Left lung (tissue), 4 donors: ENCODE measurements at regions not wholly inside any gene's neighbourhood (a gene's known extent, or its start where the extent isn't known, plus 50 kb on each side); places are given as distances from the start of the nearest gene placed in this dataset.
A peak's percentile ranks its signal among the peaks of the same experiment; 100 is the strongest.
"Not testable (repeated sequence)": the region's sequence is repeated elsewhere in the genome, so short reads cannot be mapped to it uniquely, and the experiment has no call there.

Source experiments
- ATAC-seq: fragments of 200-7000 bp; cut with Tn5 transposase; one replicate; pipeline ENCODE4 v1.9.1; 2020; ENCODE audit warnings: moderate library complexity
- DNase-seq, 4 donors: peaks; one replicate each; pipeline ENCODE4 v3.0.0-alpha.2; 2013 to 2020
- H3K27ac ChIP-seq, 2 donors: fragments of 200-600 bp; sonication (generic) in 1 of 2; one replicate each; pipeline versions ENCODE4 v1.5.0 to v1.8.0; 2020 to 2021
- H3K27me3 ChIP-seq, 2 donors: fragments of 200-600 bp; sonication (generic) in 1 of 2; one replicate each; pipeline versions ENCODE4 v1.5.0 to v1.8.0; 2020 to 2021
- H3K36me3 ChIP-seq, 2 donors: fragments of 200-600 bp; sonication (generic) in 1 of 2; one replicate each; pipeline versions ENCODE4 v1.5.0 to v1.8.0; 2020 to 2021
- H3K4me1 ChIP-seq, 2 donors: fragments of 200-600 bp; one replicate each; pipeline ENCODE4 v1.8.0; 2021
- H3K4me3 ChIP-seq, 2 donors: fragments of 200-600 bp; sonication (generic) in 1 of 2; one replicate each; pipeline versions ENCODE4 v1.5.0 to v1.8.0; 2020 to 2021; ENCODE audit warnings: mild to moderate bottlenecking in 1 of 2
- H3K9me3 ChIP-seq, 2 donors: fragments of 200-600 bp; sonication (generic) in 1 of 2; one replicate each; pipeline versions ENCODE4 v1.5.0 to v1.8.0; 2020 to 2021
- intact Hi-C, 2 donors: fragments of 100-400 bp; cut with DNase I; formaldehyde crosslinking; loops; one replicate each; pipeline versions ENCODE4 v1.11.2 to v1.14.2; 2022
- TF ChIP-seq, protein P1 (sequence below), 2 donors: fragments of 200-600 bp; sonication (generic) in 1 of 2; IDR thresholded peaks; one replicate each; pipeline versions ENCODE4 v1.5.0 to v1.8.0; 2021; ENCODE audit warnings: antibody characterized with exemption in 2 of 2
- donor health status: DM: no; HTN: yes; CAD: no.
- donor health status: DM: no; HTN: no; CAD: no.

DNA sequence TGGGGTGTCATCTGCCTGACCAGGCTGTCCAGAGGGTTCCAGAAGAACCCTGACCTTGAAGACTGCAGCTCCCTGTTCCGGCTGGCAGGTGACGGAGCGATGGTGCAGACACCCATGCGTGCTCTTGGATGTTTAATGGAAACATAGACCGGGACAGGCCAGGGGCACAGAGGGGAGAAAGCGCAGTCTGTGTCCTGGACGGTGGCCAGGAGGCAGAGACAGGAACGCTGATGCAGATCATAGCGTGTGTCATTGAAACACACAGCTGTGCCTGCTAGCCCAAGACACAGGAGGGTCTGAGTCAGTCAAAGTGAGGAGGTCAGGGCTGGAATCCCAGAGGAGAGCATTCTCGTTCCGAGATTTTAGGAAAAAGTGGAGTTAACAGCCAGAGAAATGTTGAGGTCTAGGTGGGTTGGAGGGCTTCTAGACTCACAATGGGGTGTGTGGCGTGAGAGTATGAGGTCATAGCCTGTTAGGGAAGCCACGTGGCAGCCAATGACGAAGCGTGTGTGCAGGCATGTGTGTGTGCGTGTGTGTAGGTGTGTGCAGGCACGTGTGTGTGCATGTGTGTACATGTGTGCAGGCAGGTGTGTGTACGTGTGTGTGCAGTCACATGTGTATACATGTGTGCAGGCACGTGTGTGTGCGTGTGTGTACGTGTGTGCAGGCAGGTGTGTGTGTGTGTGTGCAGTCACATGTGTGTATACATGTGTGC, 167.0 kb downstream of the ERMARD start:
- DNase-seq = peak in 1 of 4 donors; percentile 22
- ATAC-seq = no peak
- TF ChIP-seq, protein P1, sequence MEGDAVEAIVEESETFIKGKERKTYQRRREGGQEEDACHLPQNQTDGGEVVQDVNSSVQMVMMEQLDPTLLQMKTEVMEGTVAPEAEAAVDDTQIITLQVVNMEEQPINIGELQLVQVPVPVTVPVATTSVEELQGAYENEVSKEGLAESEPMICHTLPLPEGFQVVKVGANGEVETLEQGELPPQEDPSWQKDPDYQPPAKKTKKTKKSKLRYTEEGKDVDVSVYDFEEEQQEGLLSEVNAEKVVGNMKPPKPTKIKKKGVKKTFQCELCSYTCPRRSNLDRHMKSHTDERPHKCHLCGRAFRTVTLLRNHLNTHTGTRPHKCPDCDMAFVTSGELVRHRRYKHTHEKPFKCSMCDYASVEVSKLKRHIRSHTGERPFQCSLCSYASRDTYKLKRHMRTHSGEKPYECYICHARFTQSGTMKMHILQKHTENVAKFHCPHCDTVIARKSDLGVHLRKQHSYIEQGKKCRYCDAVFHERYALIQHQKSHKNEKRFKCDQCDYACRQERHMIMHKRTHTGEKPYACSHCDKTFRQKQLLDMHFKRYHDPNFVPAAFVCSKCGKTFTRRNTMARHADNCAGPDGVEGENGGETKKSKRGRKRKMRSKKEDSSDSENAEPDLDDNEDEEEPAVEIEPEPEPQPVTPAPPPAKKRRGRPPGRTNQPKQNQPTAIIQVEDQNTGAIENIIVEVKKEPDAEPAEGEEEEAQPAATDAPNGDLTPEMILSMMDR (IDR thresholded peaks at IDR 0.05) = no peak
- Histone ChIP-seq H3K27me3 (peaks cover 0 to 13% of the 10 kb centered on the region in 2 donors), H3K4me1 (no peaks in the 10 kb centered on the region), H3K36me3 (no peaks in the 10 kb centered on the region), H3K27ac (no peak overlapping the region), H3K4me3 (no peak overlapping the region), H3K9me3 (no peaks in the 10 kb centered on the region)
- intact Hi-C loops = no loop called here

DNA sequence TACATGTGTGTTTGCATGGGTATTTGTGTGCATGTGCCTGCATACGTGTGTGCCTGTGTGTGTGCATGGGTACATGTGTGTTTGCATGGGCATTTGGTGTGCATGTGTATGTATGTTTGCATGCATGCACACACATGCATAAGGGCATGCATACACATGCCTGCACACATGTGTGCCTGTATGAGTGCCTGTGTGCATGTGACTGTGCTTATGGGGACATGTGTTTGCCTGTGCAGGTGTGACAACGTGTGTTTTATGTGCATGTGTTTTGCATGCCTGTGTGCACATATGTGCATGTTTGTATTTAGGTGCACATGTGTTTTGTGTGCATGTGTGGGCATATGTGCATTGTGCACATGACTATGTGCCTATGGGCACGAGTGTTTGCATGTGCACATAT, 165.7 kb downstream of the ERMARD start:
- no peaks in the 10 kb centered on the region for H3K36me3 ChIP-seq
- peaks cover 0 to 8% of the 10 kb centered on the region in 2 donors for H3K27me3 ChIP-seq
- H3K4me1 ChIP-seq = peaks cover 0 to 8% of the 10 kb centered on the region in 2 donors
- H3K27ac ChIP-seq = no peak overlapping the region
- TF ChIP-seq, protein P1 (IDR thresholded peaks at IDR 0.05) = no peak
- intact Hi-C loops = no loop called here
- DNase-seq (no peak), ATAC-seq (no peak)
- no peaks in the 10 kb centered on the region for H3K9me3 ChIP-seq
- H3K4me3 ChIP-seq = no peak overlapping the region

DNA sequence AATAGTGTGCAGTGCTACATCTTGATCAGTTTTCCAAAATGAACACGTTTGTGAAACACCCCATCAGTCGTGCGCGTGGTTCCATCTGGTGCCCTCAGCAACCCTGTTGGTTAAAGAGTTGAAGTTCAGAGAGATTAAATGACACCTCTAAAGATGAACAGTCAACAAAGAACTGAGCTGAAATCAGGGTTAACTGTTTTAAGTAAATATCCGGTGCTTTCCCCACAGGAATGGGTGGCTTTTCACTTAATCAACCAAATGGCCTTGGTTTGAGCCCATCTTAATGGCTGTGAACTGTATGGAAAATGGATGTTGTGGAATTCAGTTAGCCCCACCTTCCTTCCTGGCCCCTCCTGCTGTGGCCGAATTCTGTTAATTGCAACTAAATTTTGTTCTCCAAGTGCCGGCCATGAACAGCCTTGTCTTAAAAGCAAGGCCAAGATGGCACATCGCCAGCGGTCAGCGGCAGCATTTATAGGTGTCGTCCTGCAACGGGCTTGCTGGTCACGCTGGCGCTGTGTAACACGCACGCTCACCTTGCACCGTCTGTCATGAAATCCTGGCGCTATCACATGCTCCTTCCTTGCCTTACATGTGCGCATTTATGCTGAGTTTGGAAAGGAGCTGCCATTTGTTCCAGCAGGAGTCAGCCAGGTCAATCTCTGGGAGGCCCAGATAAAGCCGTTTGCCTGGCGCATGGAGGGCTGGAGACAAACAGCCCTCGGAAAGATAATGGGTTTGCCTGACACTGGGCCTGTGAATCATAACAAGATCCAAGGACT, 164.5 kb downstream of the ERMARD start:
- TF ChIP-seq, protein P1 (IDR thresholded peaks at IDR 0.05) = no peak
- no peak overlapping the region for H3K27ac ChIP-seq
- H3K4me1 ChIP-seq = peaks cover 0 to 8% of the 10 kb centered on the region in 2 donors
- peak in 1 of 4 donors; percentile 60 for DNase-seq
- no peaks in the 10 kb centered on the region for H3K9me3 ChIP-seq
- H3K27me3 ChIP-seq = peaks cover 0 to 3% of the 10 kb centered on the region in 2 donors
- peak; percentile 28 for ATAC-seq
- no peaks in the 10 kb centered on the region for H3K36me3 ChIP-seq
- no peak overlapping the region for H3K4me3 ChIP-seq
- intact Hi-C loops = no loop called here

DNA sequence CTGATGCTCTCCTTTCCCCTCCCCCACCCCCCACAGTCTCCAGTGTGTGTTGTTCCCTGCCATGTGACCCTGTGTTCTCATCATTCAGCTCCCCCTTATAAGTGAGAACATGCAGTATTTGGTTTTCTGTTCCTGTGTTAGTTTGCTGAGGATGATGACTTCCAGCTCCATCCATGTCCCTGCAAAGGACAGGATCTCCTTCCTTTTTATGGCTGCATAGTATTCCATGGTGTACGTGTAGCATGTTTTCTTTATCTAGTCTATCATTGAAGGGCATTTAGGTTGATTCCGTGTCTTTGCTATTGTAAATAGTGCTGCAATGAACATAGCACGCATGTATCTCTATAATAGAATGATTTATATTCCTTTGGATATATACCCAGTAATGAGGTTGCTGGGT, 162.3 kb downstream of the ERMARD start:
- H3K4me3 ChIP-seq, DNase-seq, intact Hi-C loops, H3K9me3 ChIP-seq, H3K36me3 ChIP-seq, H3K27me3 ChIP-seq, H3K27ac ChIP-seq, H3K4me1 ChIP-seq, ATAC-seq: not testable (repeated sequence)

DNA sequence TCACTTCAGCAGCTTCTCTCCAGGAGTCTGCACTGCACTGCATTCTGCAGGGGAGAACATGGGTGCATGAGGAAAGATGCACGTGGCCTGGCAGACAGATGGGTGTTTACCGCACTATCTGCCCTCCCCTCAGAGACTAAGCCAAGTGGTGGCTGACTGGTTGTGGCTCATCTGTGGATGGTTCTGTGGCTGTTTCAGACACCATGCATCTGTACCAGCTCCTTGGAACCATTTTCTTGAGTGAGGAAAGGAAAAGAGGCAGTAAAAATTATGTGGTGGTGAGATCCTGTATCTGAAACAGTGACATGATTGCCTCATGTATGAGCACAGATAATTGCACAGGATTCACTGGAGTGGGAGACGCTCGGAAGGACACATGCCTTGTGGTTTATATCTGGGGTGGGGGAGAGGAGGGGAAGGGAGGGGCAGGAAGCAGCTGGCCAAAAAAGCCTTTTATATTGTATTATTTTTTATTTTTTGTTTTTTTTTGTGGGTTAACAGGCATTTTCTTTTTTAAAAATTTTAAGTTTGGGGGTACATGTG, 161.7 kb downstream of the ERMARD start:
- H3K36me3 ChIP-seq = no peaks in the 10 kb centered on the region
- DNase-seq (no peak), ATAC-seq (no peak)
- peaks cover 0 to 8% of the 10 kb centered on the region in 2 donors for H3K4me1 ChIP-seq
- H3K27me3 ChIP-seq = no peaks in the 10 kb centered on the region
- no peaks in the 10 kb centered on the region for H3K9me3 ChIP-seq
- intact Hi-C loops = no loop called here
- H3K4me3 ChIP-seq = no peak overlapping the region
- TF ChIP-seq, protein P1 (IDR thresholded peaks at IDR 0.05) = no peak
- H3K27ac ChIP-seq = no peak overlapping the region
